ENCODE measurements at regions not wholly inside any gene's neighbourhood (a gene's known extent, or its start where the extent isn't known, plus 50 kb on each side); places are given as distances from the start of the nearest gene placed in this dataset.

- Mint-ChIP-seq H3K4me1 (no peaks in the 10 kb centered on the region), H3K9me3 (ENCODE audit: low read depth) (no peaks in the 10 kb centered on the region), H3K36me3 (ENCODE audit: low read depth) (no peaks in the 10 kb centered on the region), H3K27ac (no peak overlapping the region), H3K4me3 (no peak overlapping the region), H3K27me3 (no peaks in the 10 kb centered on the region)
- CTCF ChIA-PET: interaction anchor here (1.8 kb wide), 1 partner anchor 14 kb away, joined by 6 read pairs; no protein-coding TSS in a partner anchor
- no peak for DNase-seq
- intact Hi-C loops (cut with DNase I, micrococcal nuclease): no loop called here
- ATAC-seq: no peak
- POLR2A ChIA-PET: no interaction called here
Measured at GRCh38 chr4:111678479-111678878, 466.8 kb upstream of the FAM241A start.

GRCh38 chr4:111678908-111679307 lies 466.3 kb upstream of the FAM241A start:
- intact Hi-C loops (cut with DNase I, micrococcal nuclease): no loop called here
- Mint-ChIP-seq H3K4me1 (no peaks in the 10 kb centered on the region), H3K27me3 (no peaks in the 10 kb centered on the region), H3K36me3 (ENCODE audit: low read depth) (no peaks in the 10 kb centered on the region), H3K9me3 (ENCODE audit: low read depth) (no peaks in the 10 kb centered on the region), H3K4me3 (no peak overlapping the region), H3K27ac (no peak overlapping the region)
- POLR2A ChIA-PET: no interaction called here
- ATAC-seq: no peak
- DNase-seq: no peak
- CTCF ChIA-PET: interaction anchor here (1.8 kb wide), 1 partner anchor 14 kb away, joined by 6 read pairs; no protein-coding TSS in a partner anchor

GRCh38 chr4:111681270-111681669 lies 464.0 kb upstream of the FAM241A start:
- Mint-ChIP-seq H3K4me1 (no peaks in the 10 kb centered on the region), H3K27me3 (no peaks in the 10 kb centered on the region), H3K4me3 (no peak overlapping the region), H3K27ac (no peak overlapping the region), H3K9me3 (ENCODE audit: low read depth) (no peaks in the 10 kb centered on the region), H3K36me3 (ENCODE audit: low read depth) (no peaks in the 10 kb centered on the region)
- CTCF ChIA-PET: interaction anchor here (0.6 kb wide), 1 partner anchor 17 kb away, joined by 4 read pairs; no protein-coding TSS in a partner anchor
- POLR2A ChIA-PET: no interaction called here
- DNase-seq (no peak), ATAC-seq (no peak)
- intact Hi-C loops (cut with DNase I, micrococcal nuclease): no loop called here

- H3K9me3 Mint-ChIP-seq (ENCODE audit: low read depth): no peaks in the 10 kb centered on the region
- no peaks in the 10 kb centered on the region for H3K27me3 Mint-ChIP-seq
- intact Hi-C loops (cut with DNase I, micrococcal nuclease): no loop called here
- H3K4me1 Mint-ChIP-seq: no peaks in the 10 kb centered on the region
- POLR2A ChIA-PET: no interaction called here
- no peak overlapping the region for H3K27ac Mint-ChIP-seq
- CTCF ChIA-PET: no interaction called here
- DNase-seq (no peak), ATAC-seq (no peak)
- H3K36me3 Mint-ChIP-seq (ENCODE audit: low read depth): no peaks in the 10 kb centered on the region
- H3K4me3 Mint-ChIP-seq: no peak overlapping the region
Measured at GRCh38 chr4:111681751-111682150, 463.5 kb upstream of the FAM241A start.

DNA sequence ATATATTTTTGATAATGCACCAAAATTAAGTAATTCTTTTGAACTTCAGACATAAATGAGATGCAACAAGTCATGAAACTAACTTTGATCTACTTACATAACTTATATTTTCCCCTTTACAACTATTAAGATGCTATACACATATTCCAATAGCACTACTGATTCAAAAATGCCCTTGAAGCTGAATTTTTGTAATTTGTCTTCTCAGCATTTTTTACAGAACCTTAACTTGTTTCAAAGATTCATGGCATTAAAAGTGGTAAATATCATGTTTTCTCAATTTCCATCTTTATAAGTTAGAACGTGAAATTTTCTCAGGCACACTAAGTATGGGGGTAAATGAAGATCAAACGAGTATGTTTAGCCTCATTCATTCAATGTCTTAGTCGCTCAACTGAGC lies 460.0 kb upstream of the FAM241A start:
- Mint-ChIP-seq H3K36me3 (ENCODE audit: low read depth) (no peaks in the 10 kb centered on the region), H3K4me1 (no peaks in the 10 kb centered on the region), H3K4me3 (no peak overlapping the region), H3K27ac (no peak overlapping the region), H3K27me3 (no peaks in the 10 kb centered on the region), H3K9me3 (ENCODE audit: low read depth) (no peaks in the 10 kb centered on the region)
- ChIA-PET CTCF (no interaction called here), POLR2A (no interaction called here)
- intact Hi-C loops (cut with DNase I, micrococcal nuclease): no loop called here
- ATAC-seq (no peak), DNase-seq (no peak)

DNA sequence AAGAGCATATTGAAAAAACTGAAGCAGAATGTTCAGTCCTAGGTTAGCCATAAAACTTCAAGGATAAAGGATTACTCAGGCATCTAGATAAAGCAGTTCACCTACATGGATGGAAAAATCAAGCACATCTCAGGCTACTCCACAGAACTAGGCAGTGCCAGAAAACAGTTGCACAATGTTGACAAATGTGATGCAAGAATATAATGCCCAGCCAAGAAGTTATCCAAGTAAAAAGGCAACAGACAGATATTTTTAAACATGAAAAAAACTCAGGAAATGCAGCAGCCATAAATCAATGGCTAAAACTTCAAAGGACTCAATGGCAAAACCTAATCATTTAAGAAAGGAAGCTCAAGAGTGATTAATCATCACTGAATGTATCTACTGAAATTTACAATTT lies 456.0 kb upstream of the FAM241A start:
- ATAC-seq: no peak
- ChIA-PET CTCF (no interaction called here), POLR2A (no interaction called here)
- H3K27me3 Mint-ChIP-seq: peaks cover 2% of the 10 kb centered on the region
- intact Hi-C loops (cut with DNase I, micrococcal nuclease): no loop called here
- no peak overlapping the region for H3K27ac Mint-ChIP-seq
- H3K36me3 Mint-ChIP-seq (ENCODE audit: low read depth): no peaks in the 10 kb centered on the region
- H3K4me3 Mint-ChIP-seq: no peak overlapping the region
- peaks cover 3% of the 10 kb centered on the region for H3K9me3 Mint-ChIP-seq (ENCODE audit: low read depth)
- DNase-seq: no peak
- H3K4me1 Mint-ChIP-seq: no peaks in the 10 kb centered on the region

- Mint-ChIP-seq H3K9me3 (ENCODE audit: low read depth) (peaks cover 3% of the 10 kb centered on the region), H3K27ac (no peak overlapping the region), H3K4me1 (no peaks in the 10 kb centered on the region), H3K27me3 (peaks cover 2% of the 10 kb centered on the region), H3K4me3 (no peak overlapping the region), H3K36me3 (ENCODE audit: low read depth) (no peaks in the 10 kb centered on the region)
- POLR2A ChIA-PET: no interaction called here
- intact Hi-C loops (cut with DNase I, micrococcal nuclease): no loop called here
- CTCF ChIA-PET: no interaction called here
- ATAC-seq (no peak), DNase-seq (no peak)
Measured at GRCh38 chr4:111689731-111690130, 455.5 kb upstream of the FAM241A start.

DNA sequence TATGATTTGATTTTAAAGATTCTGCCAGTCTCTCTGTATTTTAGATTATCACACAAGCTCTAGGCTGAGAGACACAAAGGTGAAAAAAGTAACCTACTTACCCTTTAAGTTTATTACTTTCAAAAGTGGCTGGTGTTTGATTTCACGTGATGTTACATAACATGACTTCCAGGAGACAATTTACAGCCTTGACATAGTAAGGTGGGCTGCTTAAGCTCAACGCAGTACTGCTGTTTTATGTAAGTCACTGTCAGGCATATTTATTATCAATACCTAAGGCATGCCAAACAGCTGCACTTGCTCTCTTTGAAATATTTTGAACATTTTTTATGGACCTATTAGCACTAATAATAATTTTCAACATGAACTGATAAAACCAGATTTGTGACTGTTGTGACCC lies 451.5 kb upstream of the FAM241A start:
- no peak overlapping the region for H3K4me3 Mint-ChIP-seq
- DNase-seq (no peak), ATAC-seq (no peak)
- no peaks in the 10 kb centered on the region for H3K4me1 Mint-ChIP-seq
- ChIA-PET CTCF (interaction anchor here (1.0 kb wide), 1 partner anchor 1255 kb away, joined by 3 read pairs; no protein-coding TSS in a partner anchor), POLR2A (no interaction called here)
- intact Hi-C loops (cut with DNase I, micrococcal nuclease): no loop called here
- H3K9me3 Mint-ChIP-seq (ENCODE audit: low read depth): peaks cover 3% of the 10 kb centered on the region
- peaks cover 2% of the 10 kb centered on the region for H3K27me3 Mint-ChIP-seq
- H3K27ac Mint-ChIP-seq: no peak overlapping the region
- H3K36me3 Mint-ChIP-seq (ENCODE audit: low read depth): no peaks in the 10 kb centered on the region

GRCh38 chr4:111695677-111696076 lies 449.6 kb upstream of the FAM241A start:
- Mint-ChIP-seq H3K4me3 (no peak overlapping the region), H3K36me3 (ENCODE audit: low read depth) (no peaks in the 10 kb centered on the region), H3K4me1 (no peaks in the 10 kb centered on the region), H3K27ac (no peak overlapping the region), H3K27me3 (peaks cover 2% of the 10 kb centered on the region), H3K9me3 (ENCODE audit: low read depth) (peaks cover 3% of the 10 kb centered on the region)
- ATAC-seq (no peak), DNase-seq (no peak)
- POLR2A ChIA-PET: no interaction called here
- intact Hi-C loops (cut with DNase I, micrococcal nuclease): no loop called here
- CTCF ChIA-PET: no interaction called here

DNA sequence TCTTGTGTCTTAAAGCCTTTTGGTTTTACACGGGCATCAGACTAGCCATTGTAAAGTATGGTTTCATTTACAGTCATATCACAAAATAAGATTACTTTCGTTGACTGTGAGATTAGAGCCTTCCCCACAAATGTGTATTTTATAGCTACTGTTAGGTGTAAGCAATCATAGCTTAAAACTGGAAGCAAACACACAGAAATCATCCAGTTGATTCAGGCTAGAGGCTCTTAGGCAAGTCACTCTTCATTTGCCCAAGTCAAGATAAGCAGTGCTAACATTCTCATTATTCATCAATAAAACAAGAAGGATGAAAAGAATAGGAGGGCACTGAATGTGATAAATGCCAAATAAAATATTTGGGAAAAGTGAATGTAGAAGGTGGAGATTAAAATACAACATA lies 448.7 kb upstream of the FAM241A start:
- no peak overlapping the region for H3K4me3 Mint-ChIP-seq
- H3K4me1 Mint-ChIP-seq: no peaks in the 10 kb centered on the region
- H3K9me3 Mint-ChIP-seq (ENCODE audit: low read depth): peaks cover under 1% of the 10 kb centered on the region
- H3K27ac Mint-ChIP-seq: no peak overlapping the region
- DNase-seq: no peak
- peaks cover 2% of the 10 kb centered on the region for H3K27me3 Mint-ChIP-seq
- intact Hi-C loops (cut with DNase I, micrococcal nuclease): no loop called here
- no peak for ATAC-seq
- ChIA-PET CTCF (no interaction called here), POLR2A (no interaction called here)
- H3K36me3 Mint-ChIP-seq (ENCODE audit: low read depth): no peaks in the 10 kb centered on the region

GRCh38 chr4:111697176-111697942 lies 447.9 kb upstream of the FAM241A start:
- ChIA-PET POLR2A (no interaction called here), CTCF (no interaction called here)
- ATAC-seq (no peak), DNase-seq (no peak)
- Mint-ChIP-seq H3K36me3 (ENCODE audit: low read depth) (no peaks in the 10 kb centered on the region), H3K27me3 (no peaks in the 10 kb centered on the region), H3K4me3 (no peak overlapping the region), H3K9me3 (ENCODE audit: low read depth) (no peaks in the 10 kb centered on the region), H3K4me1 (no peaks in the 10 kb centered on the region), H3K27ac (no peak overlapping the region)
- intact Hi-C loops (cut with DNase I, micrococcal nuclease): no loop called here

DNA sequence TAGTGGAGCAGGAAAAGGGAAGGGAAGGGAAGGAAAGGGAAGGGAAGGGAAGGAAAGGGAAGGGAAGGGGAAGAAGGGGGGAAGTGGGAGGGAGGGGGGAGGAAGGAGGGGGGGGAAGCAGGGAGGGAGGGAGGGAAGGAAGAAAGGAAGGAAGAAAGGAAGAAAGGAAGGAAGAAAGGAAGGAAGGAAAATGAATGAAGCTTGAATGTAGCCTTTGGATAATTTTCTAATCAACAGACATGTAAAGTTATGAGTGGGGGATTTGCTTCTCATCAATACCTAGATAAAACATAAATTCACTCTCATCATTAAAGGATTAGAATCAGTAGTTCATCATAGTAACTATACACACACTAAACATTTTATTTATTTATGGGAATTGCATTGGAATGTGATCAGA lies 446.9 kb upstream of the FAM241A start:
- ChIA-PET CTCF (no interaction called here), POLR2A (no interaction called here)
- H3K4me3 Mint-ChIP-seq: no peak overlapping the region
- H3K27ac Mint-ChIP-seq: no peak overlapping the region
- intact Hi-C loops (cut with DNase I, micrococcal nuclease): no loop called here
- H3K27me3 Mint-ChIP-seq: no peaks in the 10 kb centered on the region
- no peaks in the 10 kb centered on the region for H3K9me3 Mint-ChIP-seq (ENCODE audit: low read depth)
- no peaks in the 10 kb centered on the region for H3K4me1 Mint-ChIP-seq
- no peak for DNase-seq
- no peaks in the 10 kb centered on the region for H3K36me3 Mint-ChIP-seq (ENCODE audit: low read depth)
- no peak for ATAC-seq

DNA sequence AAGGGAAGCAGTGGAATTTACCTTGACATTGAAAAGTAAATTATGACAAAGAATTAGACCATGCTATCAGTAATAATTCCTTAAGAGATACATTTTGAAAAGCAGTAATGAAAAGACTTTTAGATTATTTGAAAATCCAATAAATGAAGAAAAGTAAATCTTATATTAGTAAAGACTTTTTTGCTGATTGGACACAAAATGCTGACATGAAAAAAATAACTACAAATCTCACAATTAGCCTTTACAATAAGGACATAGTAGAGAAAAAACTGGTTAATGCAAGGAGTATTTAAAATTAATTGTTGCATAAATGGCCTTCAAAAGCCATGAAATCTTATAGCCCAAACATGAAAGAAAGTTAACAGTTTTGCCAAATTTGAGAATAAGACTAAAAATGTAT lies 446.1 kb upstream of the FAM241A start:
- ChIA-PET CTCF (no interaction called here), POLR2A (no interaction called here)
- Mint-ChIP-seq H3K36me3 (ENCODE audit: low read depth) (no peaks in the 10 kb centered on the region), H3K27me3 (no peaks in the 10 kb centered on the region), H3K4me1 (no peaks in the 10 kb centered on the region), H3K9me3 (ENCODE audit: low read depth) (no peaks in the 10 kb centered on the region), H3K27ac (no peak overlapping the region), H3K4me3 (no peak overlapping the region)
- ATAC-seq (no peak), DNase-seq (no peak)
- intact Hi-C loops (cut with DNase I, micrococcal nuclease): no loop called here
